GM23338 (cell line): ENCODE measurements at regions not wholly inside any gene's neighbourhood (a gene's known extent, or its start where the extent isn't known, plus 50 kb on each side); places are given as distances from the start of the nearest gene placed in this dataset.

Experiments
- ATAC-seq: fragments of 200-7000 bp; cut with Tn5 transposase; 3 replicates; pipeline ENCODE4 v1.9.1; 2020
- DNase-seq: peaks from one replicate; pipeline ENCODE4 v3.0.0-alpha.2; 2015; ENCODE audit warnings: low spot score
- H2AFZ ChIP-seq: fragments of 200-600 bp; sonication (generic); 2 replicates; pipeline ENCODE4 v1.8.0; 2016; ENCODE audit warnings: antibody characterized with exemption, mild to moderate bottlenecking, moderate library complexity
- H3F3A ChIP-seq: fragments of 200-600 bp; sonication (generic); replicated peaks from 2 replicates; pipeline ENCODE4 v1.8.0; 2017; ENCODE audit warnings: antibody characterized with exemption, mixed run types, low read depth
- H3K27ac ChIP-seq: fragments of 200-600 bp; sonication (generic); 2 replicates; pipeline ENCODE4 v1.6.1; 2016; ENCODE audit warnings: low read depth
- H3K27me3 ChIP-seq: fragments of 200-600 bp; sonication (generic); 2 replicates; pipeline ENCODE4 v1.8.0; 2016; ENCODE audit warnings: mild to moderate bottlenecking, mixed run types, moderate library complexity; ENCODE audit not compliant: insufficient read depth
- H3K36me3 ChIP-seq: fragments of 200-600 bp; sonication (generic); 2 replicates; pipeline ENCODE4 v1.8.0; 2016; ENCODE audit warnings: mild to moderate bottlenecking; ENCODE audit not compliant: insufficient read depth
- H3K4me1 ChIP-seq: fragments of 200-600 bp; sonication (generic); 2 replicates; pipeline ENCODE4 v1.8.0; 2016; ENCODE audit warnings: mild to moderate bottlenecking, moderate library complexity; ENCODE audit not compliant: insufficient read depth
- H3K4me2 ChIP-seq: fragments of 200-600 bp; sonication (generic); 2 replicates; pipeline ENCODE4 v1.7.1; 2017; ENCODE audit warnings: mixed run types
- H3K4me3 ChIP-seq: fragments of 200-600 bp; sonication (generic); 2 replicates; pipeline ENCODE4 v1.6.1; 2016; ENCODE audit warnings: mixed run types
- H3K79me2 ChIP-seq: fragments of 200-600 bp; sonication (generic); replicated peaks from 2 replicates; pipeline ENCODE4 v1.8.0; 2017; ENCODE audit warnings: mild to moderate bottlenecking; ENCODE audit not compliant: insufficient read depth
- H3K9me2 ChIP-seq: fragments of 200-600 bp; sonication (generic); 2 replicates; pipeline ENCODE4 v1.8.0; 2017; ENCODE audit not compliant: insufficient read depth
- H4K20me1 ChIP-seq: fragments of 200-600 bp; sonication (generic); replicated peaks from 2 replicates; pipeline ENCODE4 v1.8.0; 2017; ENCODE audit warnings: mild to moderate bottlenecking; ENCODE audit not compliant: insufficient read depth
- H3K27ac Mint-ChIP-seq: 2 replicates; pipeline ENCODE4 v1.8.0; 2020; ENCODE audit warnings: inconsistent platforms, mild to moderate bottlenecking, moderate library complexity, mixed read lengths
- H3K27me3 Mint-ChIP-seq: 3 replicates; pipeline ENCODE4 v1.8.0; 2022; ENCODE audit warnings: low read depth, mild to moderate bottlenecking, moderate library complexity, mixed read lengths, inconsistent platforms; ENCODE audit not compliant: insufficient read depth, poor library complexity
- H3K36me3 Mint-ChIP-seq: 3 replicates; pipeline ENCODE4 v1.8.0; 2021; ENCODE audit warnings: low read depth, mild to moderate bottlenecking, inconsistent platforms, moderate library complexity, mixed read lengths
- H3K4me1 Mint-ChIP-seq: 3 replicates; pipeline ENCODE4 v1.8.0; 2020; ENCODE audit warnings: mild to moderate bottlenecking, inconsistent platforms, mixed read lengths
- H3K4me3 Mint-ChIP-seq: 3 replicates; pipeline ENCODE4 v1.8.0; 2021; ENCODE audit warnings: moderate library complexity, mild to moderate bottlenecking, inconsistent platforms, mixed read lengths
- H3K9me3 Mint-ChIP-seq: 3 replicates; pipeline ENCODE4 v1.8.0; 2020; ENCODE audit warnings: moderate library complexity, mild to moderate bottlenecking, inconsistent platforms, mixed read lengths
- CREB1 ChIP-seq: fragments of 250-450 bp; sonication (Bioruptor Pico); IDR thresholded peaks from 2 replicates; pipeline ENCODE4 v1.5.0; 2020; ENCODE audit warnings: low read depth, mild to moderate bottlenecking, moderate library complexity
- CTCF ChIP-seq, 2 experiments: fragments of 200-600 bp in 1 of 2; sonication (generic) in 1 of 2; conservative IDR thresholded peaks; 2 replicates each; pipeline versions ENCODE4 v1.5.1 to v1.6.1; 2016 to 2017; ENCODE audit warnings: antibody characterized with exemption in 2 of 2, low read depth in 2 of 2, mild to moderate bottlenecking in 2 of 2, moderate library complexity in 1 of 2
- EZH2 ChIP-seq: fragments of 200-600 bp; sonication (generic); IDR thresholded peaks from one replicate; pipeline ENCODE4 v1.8.0; 2017; ENCODE audit warnings: antibody characterized with exemption, mild to moderate bottlenecking, low read depth; ENCODE audit not compliant: unreplicated experiment
- EZH2phosphoT487 ChIP-seq: fragments of 200-600 bp; sonication (generic); IDR thresholded peaks from one replicate; pipeline ENCODE4 v1.8.1; 2018; ENCODE audit warnings: antibody characterized with exemption; ENCODE audit not compliant: unreplicated experiment
- JUNB ChIP-seq: IDR thresholded peaks from one replicate; pipeline ENCODE4 v1.6.1; 2016; ENCODE audit warnings: antibody characterized with exemption; ENCODE audit not compliant: unreplicated experiment
- NANOG ChIP-seq: IDR thresholded peaks from 2 replicates; pipeline ENCODE4 v1.6.1; 2016; ENCODE audit warnings: antibody characterized with exemption, borderline replicate concordance
- POLR2AphosphoS5 ChIP-seq: IDR thresholded peaks from 2 replicates; pipeline ENCODE4 v1.6.1; 2016; ENCODE audit warnings: antibody characterized with exemption, low read depth
- REST ChIP-seq: IDR thresholded peaks from one replicate; pipeline ENCODE4 v1.6.1; 2018; ENCODE audit warnings: antibody characterized with exemption; ENCODE audit not compliant: unreplicated experiment
- STAT1 ChIP-seq: IDR thresholded peaks from one replicate; pipeline ENCODE4 v1.6.1; 2016; ENCODE audit warnings: antibody characterized with exemption; ENCODE audit not compliant: unreplicated experiment
- ZNF114 ChIP-seq: fragments of 250-450 bp; sonication (Bioruptor Pico); IDR thresholded peaks from 2 replicates; pipeline ENCODE4 v1.5.0; 2020; ENCODE audit warnings: mild to moderate bottlenecking, moderate library complexity
- ZNF331 ChIP-seq: fragments of 250-450 bp; sonication (Bioruptor Pico); IDR thresholded peaks from 2 replicates; pipeline ENCODE4 v1.5.0; 2020; ENCODE audit warnings: low read depth, mild to moderate bottlenecking, moderate library complexity
- ZNF462 ChIP-seq: fragments of 250-450 bp; sonication (Bioruptor Pico); IDR thresholded peaks from 2 replicates; pipeline ENCODE4 v1.5.0; 2020; ENCODE audit warnings: mild to moderate bottlenecking, moderate library complexity

- Histone ChIP-seq H3K9me2 (no peaks in the 10 kb centered on the region), H3K36me3 (no peaks in the 10 kb centered on the region), H3K27me3 (no peaks in the 10 kb centered on the region), H3K4me2 (no peak overlapping the region), H4K20me1 (no peaks in the 10 kb centered on the region), H3K79me2 (no peaks in the 10 kb centered on the region), H3K27ac (no peak overlapping the region), H3K4me1 (no peaks in the 10 kb centered on the region), H3F3A (no peaks in the 10 kb centered on the region), H2AFZ (no peak overlapping the region), H3K4me3 (no peak overlapping the region)
- peaks cover 4% of the 10 kb centered on the region; the same call in 1 of the 3 replicates for H3K4me1 Mint-ChIP-seq
- DNase-seq, result no peak
- no peak overlapping the region for H3K27ac Mint-ChIP-seq
- no peak for ATAC-seq
- no peaks in the 10 kb centered on the region for H3K36me3 Mint-ChIP-seq
- H3K27me3 Mint-ChIP-seq, result no peaks in the 10 kb centered on the region
- H3K4me3 Mint-ChIP-seq, result no peak overlapping the region
- no peaks in the 10 kb centered on the region for H3K9me3 Mint-ChIP-seq
- no peak for TF ChIP-seq REST
- no peak for TF ChIP-seq ZNF462 (CRISPR knock-in tag)
- no peak for TF ChIP-seq ZNF331 (CRISPR knock-in tag)
- no peak for TF ChIP-seq ZNF114 (CRISPR knock-in tag)
- no peak for TF ChIP-seq EZH2phosphoT487
- no peak for TF ChIP-seq NANOG
- TF ChIP-seq JUNB, result no peak
- TF ChIP-seq CTCF (conservative IDR thresholded peaks at IDR 0.05; ENCODE audit: low read depth in 2 of 2), result no peak
- TF ChIP-seq CREB1, result no peak
- no peak for TF ChIP-seq POLR2AphosphoS5
- no peak for TF ChIP-seq EZH2
- TF ChIP-seq STAT1, result no peak
Observed at GRCh38 chr12:42871816-42872215, 282.3 kb upstream of the PRICKLE1 start.
